ENCODE measurements at regions not wholly inside any gene's neighbourhood (a gene's known extent, or its start where the extent isn't known, plus 50 kb on each side); places are given as distances from the start of the nearest gene placed in this dataset.
"Not testable (repeated sequence)": the region's sequence is repeated elsewhere in the genome, so short reads cannot be mapped to it uniquely, and the experiment has no call there.

GRCh38 chr1:83134322-83135014, 864.5 kb downstream of the TTLL7 start:
- TF ChIP-seq CTCF, EP300, POLR2A (IDR thresholded peaks at IDR 0.05): not testable (repeated sequence)
